ENCODE measurements at regions not wholly inside any gene's neighbourhood (a gene's known extent, or its start where the extent isn't known, plus 50 kb on each side); places are given as distances from the start of the nearest gene placed in this dataset.

GRCh38 chr22:48696371-48696770, 1131.3 kb downstream of the BRD1 start:
- no peak for TF ChIP-seq CTCF (IDR thresholded peaks at IDR 0.05)
- TF ChIP-seq POLR2AphosphoS5 (IDR thresholded peaks at IDR 0.05; ENCODE audit: low read depth, low read length): no peak

Measured in Panc1 (cell line).